Mammary epithelial cell (primary cell): ENCODE measurements at regions not wholly inside any gene's neighbourhood (a gene's known extent, or its start where the extent isn't known, plus 50 kb on each side); places are given as distances from the start of the nearest gene placed in this dataset.

Experiments used
- EZH2 ChIP-seq: IDR thresholded peaks from 2 replicates; pipeline ENCODE4 v1.6.1; 2012; ENCODE audit warnings: low read length, inconsistent platforms, borderline replicate concordance
- TF ChIP-seq, protein P1 (sequence below), 2 donors: IDR thresholded peaks in 1 of 2; conservative IDR thresholded peaks in 1 of 2; 2 replicates each; pipeline ENCODE4 v1.5.1; 2011 to 2012; ENCODE audit warnings: inconsistent platforms in 2 of 2, low read length in 2 of 2, mild to moderate bottlenecking in 2 of 2, control low read depth in 1 of 2, low read depth in 1 of 2; ENCODE audit not compliant: insufficient read depth in 1 of 2; ENCODE audit errors: extremely low read depth in 1 of 2

DNA sequence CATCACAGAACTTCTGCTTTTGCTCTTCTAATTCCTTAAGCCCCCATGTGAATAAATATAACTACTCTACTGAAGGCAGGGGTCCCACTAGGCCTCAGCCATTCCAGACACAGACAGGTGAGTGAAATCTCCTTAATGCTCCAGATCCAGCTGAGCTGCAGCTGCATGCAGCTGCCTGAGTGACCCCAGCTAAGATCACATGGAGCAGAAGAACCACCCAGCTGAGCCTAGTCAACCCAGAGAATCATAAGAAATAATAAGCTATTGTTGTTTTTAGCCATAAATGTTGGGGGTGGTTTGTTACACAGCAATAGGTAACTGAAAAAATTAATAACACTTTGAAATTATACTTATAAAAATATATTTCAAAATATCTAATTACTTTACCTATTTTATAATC lies 220.3 kb downstream of the SIPA1L2 start:
- TF ChIP-seq, protein P1, sequence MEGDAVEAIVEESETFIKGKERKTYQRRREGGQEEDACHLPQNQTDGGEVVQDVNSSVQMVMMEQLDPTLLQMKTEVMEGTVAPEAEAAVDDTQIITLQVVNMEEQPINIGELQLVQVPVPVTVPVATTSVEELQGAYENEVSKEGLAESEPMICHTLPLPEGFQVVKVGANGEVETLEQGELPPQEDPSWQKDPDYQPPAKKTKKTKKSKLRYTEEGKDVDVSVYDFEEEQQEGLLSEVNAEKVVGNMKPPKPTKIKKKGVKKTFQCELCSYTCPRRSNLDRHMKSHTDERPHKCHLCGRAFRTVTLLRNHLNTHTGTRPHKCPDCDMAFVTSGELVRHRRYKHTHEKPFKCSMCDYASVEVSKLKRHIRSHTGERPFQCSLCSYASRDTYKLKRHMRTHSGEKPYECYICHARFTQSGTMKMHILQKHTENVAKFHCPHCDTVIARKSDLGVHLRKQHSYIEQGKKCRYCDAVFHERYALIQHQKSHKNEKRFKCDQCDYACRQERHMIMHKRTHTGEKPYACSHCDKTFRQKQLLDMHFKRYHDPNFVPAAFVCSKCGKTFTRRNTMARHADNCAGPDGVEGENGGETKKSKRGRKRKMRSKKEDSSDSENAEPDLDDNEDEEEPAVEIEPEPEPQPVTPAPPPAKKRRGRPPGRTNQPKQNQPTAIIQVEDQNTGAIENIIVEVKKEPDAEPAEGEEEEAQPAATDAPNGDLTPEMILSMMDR (conservative IDR thresholded peaks at IDR 0.05 in 1 of 2, IDR thresholded peaks at IDR 0.05 in 1 of 2; ENCODE audit: extremely low read depth in 1 of 2, insufficient read depth in 1 of 2, low read depth in 1 of 2, low read length in 2 of 2): no peak
- TF ChIP-seq EZH2: no peak
